ENCODE measurements at regions not wholly inside any gene's neighbourhood (a gene's known extent, or its start where the extent isn't known, plus 50 kb on each side); places are given as distances from the start of the nearest gene placed in this dataset.

- H3K4me3 ChIP-seq (ENCODE audit: control insufficient read depth, low read depth, low read length) = peak overlapping the region; percentile 4; the same call in 1 of the 2 replicates
- TF ChIP-seq, protein P1, sequence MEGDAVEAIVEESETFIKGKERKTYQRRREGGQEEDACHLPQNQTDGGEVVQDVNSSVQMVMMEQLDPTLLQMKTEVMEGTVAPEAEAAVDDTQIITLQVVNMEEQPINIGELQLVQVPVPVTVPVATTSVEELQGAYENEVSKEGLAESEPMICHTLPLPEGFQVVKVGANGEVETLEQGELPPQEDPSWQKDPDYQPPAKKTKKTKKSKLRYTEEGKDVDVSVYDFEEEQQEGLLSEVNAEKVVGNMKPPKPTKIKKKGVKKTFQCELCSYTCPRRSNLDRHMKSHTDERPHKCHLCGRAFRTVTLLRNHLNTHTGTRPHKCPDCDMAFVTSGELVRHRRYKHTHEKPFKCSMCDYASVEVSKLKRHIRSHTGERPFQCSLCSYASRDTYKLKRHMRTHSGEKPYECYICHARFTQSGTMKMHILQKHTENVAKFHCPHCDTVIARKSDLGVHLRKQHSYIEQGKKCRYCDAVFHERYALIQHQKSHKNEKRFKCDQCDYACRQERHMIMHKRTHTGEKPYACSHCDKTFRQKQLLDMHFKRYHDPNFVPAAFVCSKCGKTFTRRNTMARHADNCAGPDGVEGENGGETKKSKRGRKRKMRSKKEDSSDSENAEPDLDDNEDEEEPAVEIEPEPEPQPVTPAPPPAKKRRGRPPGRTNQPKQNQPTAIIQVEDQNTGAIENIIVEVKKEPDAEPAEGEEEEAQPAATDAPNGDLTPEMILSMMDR (IDR thresholded peaks at IDR 0.05; ENCODE audit: control insufficient read depth, insufficient read depth, low read depth, low read length, missing control alignments) = peak; percentile 12
- DNase-seq (ENCODE audit: low read depth) = no peak
Observed at GRCh38 chr13:105139380-105140285, 1395.8 kb downstream of the EFNB2 start.

GRCh38 chr13:105139048-105139379, 1396.4 kb downstream of the EFNB2 start:
- TF ChIP-seq, protein P1 (IDR thresholded peaks at IDR 0.05; ENCODE audit: control insufficient read depth, insufficient read depth, low read depth, low read length, missing control alignments) = no peak
- no peak for DNase-seq (ENCODE audit: low read depth)

DNA sequence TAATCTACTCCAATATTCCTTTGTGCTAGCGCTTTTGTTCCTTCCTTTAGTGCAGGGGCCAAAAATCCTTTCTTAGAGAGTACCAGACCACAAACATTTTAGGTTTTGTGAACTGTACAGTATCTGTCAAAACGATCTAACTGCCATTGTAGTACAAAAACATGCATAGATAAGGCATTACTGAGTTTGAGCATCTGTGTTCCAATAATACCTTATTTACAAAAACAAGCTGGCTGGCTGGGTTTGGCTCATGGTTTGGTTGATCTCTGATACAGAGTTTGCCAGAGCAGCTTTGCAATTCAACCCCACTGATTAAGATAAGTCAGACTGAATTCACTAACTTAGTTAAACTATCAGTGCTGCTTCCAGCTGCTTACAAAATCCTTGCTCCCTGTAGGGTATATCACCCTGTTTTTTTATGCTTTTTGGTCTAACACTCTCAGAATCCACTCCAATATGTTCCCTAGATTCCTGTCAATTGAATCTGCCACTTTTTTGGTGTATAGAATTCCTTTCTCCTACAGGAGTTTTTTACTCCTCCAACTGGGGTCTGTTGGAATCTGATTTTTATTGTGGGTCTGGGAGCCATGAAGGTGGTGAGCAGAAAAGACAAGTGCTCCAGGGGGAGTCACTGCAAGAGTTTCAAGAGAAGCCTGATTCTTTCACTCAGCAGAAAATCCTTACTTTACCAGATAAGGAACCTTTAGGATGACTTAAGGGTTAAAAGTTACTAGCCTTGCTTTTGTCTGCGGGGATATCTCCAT, 1399.4 kb downstream of the EFNB2 start:
- TF ChIP-seq, protein P1 (IDR thresholded peaks at IDR 0.05; ENCODE audit: control insufficient read depth, insufficient read depth, low read depth, low read length, missing control alignments) = no peak
- DNase-seq (ENCODE audit: low read depth) = no peak
- H3K4me3 ChIP-seq (ENCODE audit: control insufficient read depth, low read depth, low read length) = no peak overlapping the region

More at GRCh38 chr13:105139048-105139379, 1396.4 kb downstream of the EFNB2 start:
- no peak overlapping the region for H3K4me3 ChIP-seq (ENCODE audit: control insufficient read depth, low read depth, low read length)

DNA sequence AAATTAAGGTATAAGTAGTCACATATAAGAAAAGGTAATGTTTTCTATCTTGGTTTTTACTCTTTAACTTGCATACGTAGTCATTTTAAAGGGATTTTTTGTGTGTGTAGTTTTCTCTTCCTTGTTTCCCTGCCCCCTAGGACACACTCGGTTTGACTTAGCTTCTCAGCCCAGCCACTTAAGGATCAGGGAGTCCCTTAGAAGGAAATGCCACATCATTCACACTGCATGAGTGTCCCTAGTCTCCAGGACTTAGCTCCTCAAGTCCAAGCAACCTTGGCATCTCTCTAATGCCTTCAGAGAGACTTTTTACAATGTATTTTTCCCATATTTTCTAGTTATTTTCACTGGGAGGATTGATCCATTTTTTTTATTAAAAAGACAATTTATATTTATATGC, 1407.7 kb downstream of the EFNB2 start:
- TF ChIP-seq, protein P1 (IDR thresholded peaks at IDR 0.05; ENCODE audit: control insufficient read depth, insufficient read depth, low read depth, low read length, missing control alignments) = no peak
- no peak for DNase-seq (ENCODE audit: low read depth)
- no peak overlapping the region for H3K4me3 ChIP-seq (ENCODE audit: control insufficient read depth, low read depth, low read length)

GRCh38 chr13:105121221-105121620, 1414.2 kb downstream of the EFNB2 start:
- TF ChIP-seq, protein P1 (IDR thresholded peaks at IDR 0.05; ENCODE audit: control insufficient read depth, insufficient read depth, low read depth, low read length, missing control alignments) = no peak
- DNase-seq (ENCODE audit: low read depth) = no peak

DNA sequence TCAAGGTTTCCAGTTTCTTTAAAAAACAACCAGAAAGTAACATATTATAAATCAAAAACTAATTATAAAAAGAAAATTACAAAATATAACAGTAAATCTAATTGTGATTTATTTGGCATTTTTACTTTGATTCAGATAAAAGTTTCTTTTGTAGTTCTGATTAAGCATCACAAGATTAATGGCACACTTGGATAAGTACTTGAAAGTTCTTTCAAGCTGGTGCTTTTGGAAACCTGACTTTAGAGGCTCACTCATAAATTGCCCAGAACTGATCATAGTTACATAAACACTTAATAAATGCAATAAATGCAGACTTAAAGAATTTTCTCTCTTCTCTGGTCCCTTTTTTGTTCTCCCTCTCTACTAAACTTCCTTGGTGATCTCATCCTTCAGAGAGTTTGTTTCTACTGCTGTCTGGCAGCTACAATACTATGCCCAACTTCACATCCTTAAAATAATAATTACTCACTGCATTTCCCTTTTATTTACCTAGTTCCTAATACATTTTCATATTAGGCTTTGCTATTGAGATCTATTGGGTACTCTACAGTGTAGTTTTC, 1417.0 kb downstream of the EFNB2 start:
- TF ChIP-seq, protein P1 (IDR thresholded peaks at IDR 0.05; ENCODE audit: control insufficient read depth, insufficient read depth, low read depth, low read length, missing control alignments) = no peak
- H3K4me3 ChIP-seq (ENCODE audit: control insufficient read depth, low read depth, low read length) = no peak overlapping the region
- no peak for DNase-seq (ENCODE audit: low read depth)

More at GRCh38 chr13:105121221-105121620, 1414.2 kb downstream of the EFNB2 start:
- no peak overlapping the region for H3K4me3 ChIP-seq (ENCODE audit: control insufficient read depth, low read depth, low read length)

All from AG09309 (cell line).